NCI-H2029 treated with DMSO at 0.1 percent for 48 hours (cell line): ENCODE measurements at regions not wholly inside any gene's neighbourhood (a gene's known extent, or its start where the extent isn't known, plus 50 kb on each side); places are given as distances from the start of the nearest gene placed in this dataset.

ENCODE experiments used
- DNase-seq: peaks from one replicate; lab custom pipeline; 2025; lab: John Stamatoyannopoulos, UW

- no peak for DNase-seq
These were observed 275.5 kb upstream of the TMEM161B start for GRCh38 chr5:88544136-88544645.

DNA sequence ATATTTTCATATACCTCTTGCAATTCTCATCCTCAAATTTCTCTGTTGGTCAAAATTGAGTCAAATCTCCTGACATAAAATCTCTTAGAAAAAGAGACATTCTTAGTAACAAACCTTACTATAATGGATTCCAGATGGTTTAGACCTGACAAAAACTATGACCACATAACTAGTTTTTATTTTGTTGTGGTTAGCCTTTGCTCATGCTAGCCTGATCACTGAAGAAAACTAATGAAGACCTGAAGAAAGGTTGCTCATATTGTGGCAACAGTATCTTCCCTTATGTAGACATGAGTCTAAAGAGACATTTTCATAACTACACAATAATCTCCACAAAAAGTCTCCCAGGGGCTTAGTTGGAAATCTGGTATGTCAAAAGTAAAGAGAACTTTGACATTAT, 274.1 kb upstream of the TMEM161B start:
- DNase-seq, result no peak

- no peak for DNase-seq
These were observed 271.9 kb upstream of the TMEM161B start for GRCh38 chr5:88540471-88541115.

DNA sequence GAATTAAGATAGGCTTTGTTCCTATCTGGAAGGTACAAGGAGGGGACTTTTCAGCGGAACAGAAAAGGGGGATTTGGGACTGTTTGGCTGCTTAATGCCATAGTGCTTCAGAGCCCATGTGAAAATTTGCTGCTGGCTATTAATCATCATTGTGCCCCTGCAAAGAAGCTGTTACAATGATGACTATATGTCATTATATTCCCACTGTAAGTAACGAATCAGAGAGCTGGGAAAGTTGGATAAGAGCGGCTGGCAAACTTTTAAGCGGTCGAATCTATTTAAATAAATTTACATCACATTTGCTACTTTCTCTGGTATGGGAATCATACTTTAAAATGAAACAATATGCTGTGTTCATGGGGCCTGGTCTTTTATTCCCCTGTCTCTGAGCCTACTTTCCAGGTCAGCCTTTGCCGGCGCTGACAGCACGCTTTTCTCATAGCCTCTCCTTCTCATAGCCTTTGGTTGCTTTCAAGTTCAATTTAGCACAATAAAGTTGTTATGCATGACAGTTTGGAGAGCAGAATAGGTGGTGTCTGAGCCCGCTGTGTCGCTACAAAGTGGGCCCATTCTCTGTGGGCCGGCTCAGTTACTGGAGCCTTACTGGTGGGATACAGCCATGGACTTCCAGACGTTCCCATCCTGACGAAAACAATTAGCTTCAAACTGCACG, 271.2 kb upstream of the TMEM161B start:
- DNase-seq, result no peak

DNA sequence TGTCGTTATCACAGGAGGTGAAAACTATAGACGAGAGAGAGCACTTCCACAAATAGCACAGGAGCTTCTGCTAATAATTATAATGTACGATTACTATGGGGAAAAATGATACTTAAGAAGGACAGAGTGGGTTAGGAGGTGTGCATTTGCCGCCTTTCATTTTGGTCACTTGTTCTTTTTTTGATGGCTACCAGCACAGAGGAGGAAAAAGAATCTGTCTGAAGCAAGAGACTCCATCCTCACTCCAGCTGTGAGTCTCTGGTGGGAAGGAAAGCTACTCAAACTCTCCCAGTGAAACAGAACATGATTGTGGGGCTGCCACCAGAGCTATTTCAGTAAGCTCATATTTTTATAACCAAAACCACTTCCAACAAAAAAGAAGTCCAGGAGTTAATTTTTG, 270.4 kb upstream of the TMEM161B start:
- DNase-seq, result no peak

GRCh38 chr5:88536146-88536545, 267.5 kb upstream of the TMEM161B start:
- no peak for DNase-seq

GRCh38 chr5:88524941-88525340, 256.3 kb upstream of the TMEM161B start:
- DNase-seq, result no peak

- DNase-seq, result no peak
These were observed 250.4 kb upstream of the TMEM161B start for GRCh38 chr5:88519066-88519465.

- DNase-seq, result no peak
These were observed 249.7 kb upstream of the TMEM161B start for GRCh38 chr5:88518131-88519016.

GRCh38 chr5:88515881-88516819, 247.5 kb upstream of the TMEM161B start:
- DNase-seq, result no peak

- DNase-seq, result no peak
These were observed 246.4 kb upstream of the TMEM161B start for GRCh38 chr5:88515068-88515467.

GRCh38 chr5:88509403-88509802, 240.8 kb upstream of the TMEM161B start:
- no peak for DNase-seq

GRCh38 chr5:88507261-88507660, 238.6 kb upstream of the TMEM161B start:
- DNase-seq, result no peak

DNA sequence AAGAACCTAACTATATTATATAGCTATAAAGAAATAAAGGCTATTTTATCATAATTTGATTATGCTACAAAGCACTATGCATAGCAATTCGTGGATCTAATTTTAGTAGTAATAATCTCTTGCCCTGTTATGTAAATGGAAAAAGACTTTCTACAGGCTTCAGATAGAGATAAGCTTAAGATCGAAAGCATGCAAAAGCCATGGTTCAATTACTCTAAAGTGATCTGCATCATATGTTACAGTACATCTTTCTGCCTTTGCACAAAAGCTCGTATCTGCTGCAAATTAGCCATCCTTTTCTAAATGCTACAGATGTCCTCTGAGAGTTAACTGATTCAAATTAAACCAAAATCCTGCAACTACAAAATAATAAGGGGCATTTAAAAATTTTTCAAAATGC, 234.8 kb upstream of the TMEM161B start:
- no peak for DNase-seq

DNA sequence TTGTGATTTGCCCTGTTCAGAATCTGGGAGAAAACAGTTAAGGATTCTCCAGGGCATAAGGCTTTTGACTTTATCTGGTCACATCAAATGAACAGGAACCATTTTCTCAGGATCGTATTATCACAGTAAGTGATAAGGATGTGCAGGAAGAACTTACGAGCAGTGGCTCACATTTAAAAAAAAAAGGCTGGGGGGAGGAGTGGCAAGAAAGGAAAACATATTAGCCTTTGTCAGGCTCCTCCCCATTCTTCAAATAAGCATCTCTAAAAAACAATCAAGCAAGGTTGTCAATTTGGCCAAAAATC, 234.3 kb upstream of the TMEM161B start:
- DNase-seq, result no peak

DNA sequence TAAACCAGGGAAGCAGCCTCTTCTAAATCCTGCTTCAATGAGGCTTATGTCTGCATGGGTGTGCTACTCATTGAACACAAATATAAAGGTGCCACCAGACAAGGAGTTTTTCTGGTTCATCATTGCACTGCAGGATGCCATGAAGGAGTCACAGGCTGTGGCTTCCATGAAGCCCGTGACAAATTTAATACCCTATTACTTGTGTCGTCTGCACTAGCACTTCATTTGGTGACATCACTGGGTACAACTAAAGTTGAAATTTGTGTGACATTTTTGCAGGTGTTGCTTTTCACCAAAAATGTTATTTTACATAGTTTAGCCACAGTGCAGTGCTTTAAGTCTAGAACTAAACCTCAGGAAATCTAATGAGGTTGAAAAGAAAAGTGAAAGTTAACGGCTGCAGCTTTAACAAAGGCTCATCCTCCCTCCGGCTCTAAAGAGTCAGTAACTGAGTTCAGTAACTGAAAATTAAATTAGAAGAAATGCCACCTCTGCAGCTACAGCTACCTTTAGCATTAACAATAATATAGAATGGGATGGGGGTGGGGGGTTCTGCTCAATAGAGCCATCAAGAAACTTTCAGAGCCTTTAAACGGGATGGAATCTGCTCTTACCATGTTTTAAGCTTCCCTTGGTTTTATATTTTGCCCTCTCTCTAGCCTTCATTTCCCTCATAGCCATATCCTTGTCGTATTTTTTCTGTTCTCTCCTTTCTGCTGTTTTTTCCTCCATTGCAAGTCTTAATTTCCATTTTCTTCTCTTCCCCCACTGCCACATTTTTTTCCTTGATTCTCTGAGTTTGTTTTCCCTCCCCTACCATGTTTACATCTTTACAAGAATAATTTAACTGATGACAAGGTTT, 233.8 kb upstream of the TMEM161B start:
- DNase-seq, result no peak

- DNase-seq, result no peak
These were observed 227.2 kb upstream of the TMEM161B start for GRCh38 chr5:88495810-88496209.

GRCh38 chr5:88490874-88491273, 222.2 kb upstream of the TMEM161B start:
- DNase-seq, result no peak

DNA sequence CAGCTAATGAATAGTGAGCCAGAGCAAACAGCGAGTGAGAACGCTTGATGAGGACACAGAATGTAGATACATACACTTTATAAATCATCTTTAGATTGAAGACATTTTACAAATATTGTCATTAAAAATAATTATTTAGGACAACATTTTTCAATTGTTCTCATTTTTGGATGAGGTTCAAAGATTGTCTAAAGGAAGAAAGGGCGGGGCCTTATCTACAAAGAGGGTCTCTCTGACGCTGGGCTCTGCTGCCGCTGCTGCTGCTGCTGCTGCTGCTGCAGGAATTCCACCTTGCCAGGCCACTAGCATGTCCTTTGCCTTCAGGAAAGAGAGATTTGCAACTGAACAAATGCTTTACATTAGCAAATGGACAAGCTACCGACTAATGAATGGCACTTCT, 220.7 kb upstream of the TMEM161B start:
- no peak for DNase-seq

- DNase-seq, result no peak
These were observed 219.9 kb upstream of the TMEM161B start for GRCh38 chr5:88488561-88488960.

GRCh38 chr5:88488130-88488529, 219.5 kb upstream of the TMEM161B start:
- no peak for DNase-seq
